Kidney epithelial cell (primary cell): ENCODE measurements at regions not wholly inside any gene's neighbourhood (a gene's known extent, or its start where the extent isn't known, plus 50 kb on each side); places are given as distances from the start of the nearest gene placed in this dataset.
A peak's percentile ranks its signal among the peaks of the same experiment; 100 is the strongest.

ENCODE experiments used
- DNase-seq: peaks from one replicate; pipeline ENCODE4 v3.0.0-alpha.2; 2010; ENCODE audit warnings: low read depth
- H3K27me3 ChIP-seq: 2 replicates; pipeline ENCODE4 v1.6.0; 2011; ENCODE audit warnings: low read length; ENCODE audit not compliant: control insufficient read depth, insufficient read depth
- H3K36me3 ChIP-seq: 2 replicates; pipeline ENCODE4 v1.5.1; 2011; ENCODE audit warnings: low read length; ENCODE audit not compliant: control insufficient read depth, insufficient read depth
- H3K4me3 ChIP-seq: 2 replicates; pipeline ENCODE4 v1.5.1; 2011; ENCODE audit warnings: low read depth, mild to moderate bottlenecking, control low read depth, low read length
- TF ChIP-seq, protein P1 (sequence below): IDR thresholded peaks from 2 replicates; pipeline ENCODE4 v1.5.1; 2011; ENCODE audit warnings: mild to moderate bottlenecking, moderate library complexity, low read length, control low read depth, inconsistent platforms; ENCODE audit not compliant: insufficient read depth, poor library complexity, severe bottlenecking

DNA sequence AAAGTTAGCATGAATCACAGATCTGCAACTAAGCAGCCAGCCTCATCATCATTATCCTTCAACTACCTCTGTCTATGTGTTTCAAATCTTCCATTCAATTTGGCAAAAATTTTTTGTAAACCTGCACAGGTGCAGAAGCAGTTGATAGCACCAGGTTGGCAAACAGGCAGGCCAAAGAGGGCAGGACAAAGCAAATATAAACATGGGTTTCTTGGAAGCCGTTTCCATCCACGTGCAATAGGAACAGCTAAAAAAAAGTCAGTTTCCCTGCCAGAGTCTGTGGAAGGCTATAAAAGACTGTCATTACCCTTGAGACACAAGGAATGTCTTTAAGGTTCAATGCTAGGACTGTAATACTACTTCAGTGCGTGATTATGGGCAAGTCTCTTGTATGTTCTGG is 253.2 kb downstream of the PDHA2 start:
- H3K36me3 ChIP-seq, result no peaks in the 10 kb centered on the region
- no peak for DNase-seq
- no peak overlapping the region for H3K4me3 ChIP-seq
- TF ChIP-seq, protein P1, sequence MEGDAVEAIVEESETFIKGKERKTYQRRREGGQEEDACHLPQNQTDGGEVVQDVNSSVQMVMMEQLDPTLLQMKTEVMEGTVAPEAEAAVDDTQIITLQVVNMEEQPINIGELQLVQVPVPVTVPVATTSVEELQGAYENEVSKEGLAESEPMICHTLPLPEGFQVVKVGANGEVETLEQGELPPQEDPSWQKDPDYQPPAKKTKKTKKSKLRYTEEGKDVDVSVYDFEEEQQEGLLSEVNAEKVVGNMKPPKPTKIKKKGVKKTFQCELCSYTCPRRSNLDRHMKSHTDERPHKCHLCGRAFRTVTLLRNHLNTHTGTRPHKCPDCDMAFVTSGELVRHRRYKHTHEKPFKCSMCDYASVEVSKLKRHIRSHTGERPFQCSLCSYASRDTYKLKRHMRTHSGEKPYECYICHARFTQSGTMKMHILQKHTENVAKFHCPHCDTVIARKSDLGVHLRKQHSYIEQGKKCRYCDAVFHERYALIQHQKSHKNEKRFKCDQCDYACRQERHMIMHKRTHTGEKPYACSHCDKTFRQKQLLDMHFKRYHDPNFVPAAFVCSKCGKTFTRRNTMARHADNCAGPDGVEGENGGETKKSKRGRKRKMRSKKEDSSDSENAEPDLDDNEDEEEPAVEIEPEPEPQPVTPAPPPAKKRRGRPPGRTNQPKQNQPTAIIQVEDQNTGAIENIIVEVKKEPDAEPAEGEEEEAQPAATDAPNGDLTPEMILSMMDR, result no peak
- H3K27me3 ChIP-seq, result no peaks in the 10 kb centered on the region

GRCh38 chr4:96093563-96093962 is 253.7 kb downstream of the PDHA2 start:
- no peaks in the 10 kb centered on the region for H3K36me3 ChIP-seq
- TF ChIP-seq, protein P1, result no peak

DNA sequence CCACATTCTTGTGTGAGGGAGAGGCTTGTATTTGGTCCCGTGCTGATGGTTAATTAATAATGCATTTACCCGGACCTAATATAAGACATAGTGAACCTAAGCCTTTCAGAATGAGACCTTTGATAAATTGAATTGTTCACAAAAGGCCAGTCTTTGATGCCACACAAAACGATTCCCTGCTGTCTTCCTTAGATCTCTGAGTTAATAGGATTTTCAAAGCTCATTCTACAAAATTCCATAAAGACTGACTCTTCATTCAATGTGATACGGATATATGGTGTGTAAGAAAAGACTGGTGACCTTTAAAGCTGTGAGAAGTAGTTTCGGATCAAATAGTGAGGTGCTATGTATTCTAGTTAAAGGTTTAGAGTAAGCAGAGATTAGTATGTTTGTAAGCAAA is 254.3 kb downstream of the PDHA2 start:
- H3K4me3 ChIP-seq, result no peak overlapping the region
- TF ChIP-seq, protein P1, result no peak
- no peaks in the 10 kb centered on the region for H3K27me3 ChIP-seq
- no peaks in the 10 kb centered on the region for H3K36me3 ChIP-seq
- DNase-seq, result no peak

More at GRCh38 chr4:96093563-96093962, 253.7 kb downstream of the PDHA2 start:
- Histone ChIP-seq H3K27me3 (no peaks in the 10 kb centered on the region), H3K4me3 (no peak overlapping the region)
- DNase-seq, result no peak

- TF ChIP-seq, protein P1, result no peak
- DNase-seq, result peak; percentile 35
- H3K36me3 ChIP-seq, result no peaks in the 10 kb centered on the region
- no peak overlapping the region for H3K4me3 ChIP-seq
- H3K27me3 ChIP-seq, result no peaks in the 10 kb centered on the region
Measured at GRCh38 chr4:96097040-96097607, 257.2 kb downstream of the PDHA2 start.

- no peak overlapping the region for H3K4me3 ChIP-seq
Measured at GRCh38 chr4:96097693-96098092, 257.8 kb downstream of the PDHA2 start.

DNA sequence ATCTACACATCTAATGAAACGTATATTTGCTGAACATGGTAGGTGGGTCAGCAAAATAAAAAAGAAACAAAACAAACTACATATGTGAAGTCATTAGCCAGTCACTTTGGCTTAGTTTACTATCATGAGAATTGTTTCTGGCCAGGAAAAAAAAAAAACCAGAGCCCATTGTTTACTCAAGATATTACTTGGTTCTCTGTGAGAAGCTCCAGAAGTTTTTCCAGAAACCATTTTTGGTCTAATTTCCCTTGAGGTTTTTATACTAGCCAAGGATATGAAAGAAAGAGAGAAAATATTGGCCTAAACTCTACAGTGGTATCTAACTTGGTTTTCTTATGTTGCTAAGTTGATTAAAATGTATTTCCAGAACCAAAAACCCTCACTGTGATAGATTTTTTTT is 259.1 kb downstream of the PDHA2 start:
- TF ChIP-seq, protein P1, result no peak
- no peak for DNase-seq
- Histone ChIP-seq H3K4me3 (no peak overlapping the region), H3K27me3 (no peaks in the 10 kb centered on the region), H3K36me3 (no peaks in the 10 kb centered on the region)

More at GRCh38 chr4:96097693-96098092, 257.8 kb downstream of the PDHA2 start:
- Histone ChIP-seq H3K36me3 (no peaks in the 10 kb centered on the region), H3K27me3 (no peaks in the 10 kb centered on the region)
- no peak for DNase-seq
- TF ChIP-seq, protein P1, result no peak
